GM18498 (cell line): ENCODE measurements at regions not wholly inside any gene's neighbourhood (a gene's known extent, or its start where the extent isn't known, plus 50 kb on each side); places are given as distances from the start of the nearest gene placed in this dataset.

Experiments used
- ATAC-seq: cut with Tn5 transposase; IDR thresholded peaks from one replicate; pipeline ENCODE4 v1.9.1; 2021; ENCODE audit warnings: mild to moderate bottlenecking, moderate library complexity; ENCODE audit not compliant: unreplicated experiment

DNA sequence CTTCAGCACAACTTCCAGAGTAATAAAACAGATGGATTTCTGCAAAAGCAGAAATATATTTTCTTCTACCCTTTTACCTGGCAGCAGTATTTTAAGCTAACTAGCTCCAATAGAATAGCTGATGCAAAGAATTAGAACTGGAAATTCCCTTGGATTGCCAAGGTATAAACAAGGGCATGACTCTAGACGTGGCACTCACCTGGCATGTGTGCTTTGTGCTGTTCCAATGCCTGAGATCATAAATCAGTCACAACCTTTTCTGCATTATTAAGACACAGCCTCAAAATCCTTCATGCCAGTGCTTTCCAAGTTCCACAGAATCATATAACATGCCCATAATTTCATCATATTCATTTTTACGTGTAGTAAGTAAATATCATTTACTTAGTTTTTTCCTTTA, 1048.7 kb downstream of the ADGRL2 start:
- no peak for ATAC-seq

DNA sequence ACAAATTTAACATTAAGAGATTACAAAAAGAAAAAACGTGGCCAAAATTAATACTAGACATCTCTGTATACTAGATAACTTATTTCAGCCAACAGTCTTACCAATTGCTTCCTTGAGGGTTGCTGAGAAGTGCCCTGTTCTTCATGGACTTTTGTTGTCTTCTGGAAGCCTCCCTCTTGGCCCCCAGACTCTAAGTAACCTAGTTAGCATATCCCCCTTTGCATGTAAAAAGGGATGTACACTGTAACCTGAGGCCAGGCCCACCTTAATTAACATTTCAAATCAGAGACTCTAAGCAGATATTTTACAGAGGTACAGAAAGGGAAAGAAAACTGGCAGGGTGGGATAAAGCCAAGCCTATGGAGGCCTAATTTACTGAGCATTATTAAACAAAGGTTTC, 1047.3 kb downstream of the ADGRL2 start:
- ATAC-seq = no peak

DNA sequence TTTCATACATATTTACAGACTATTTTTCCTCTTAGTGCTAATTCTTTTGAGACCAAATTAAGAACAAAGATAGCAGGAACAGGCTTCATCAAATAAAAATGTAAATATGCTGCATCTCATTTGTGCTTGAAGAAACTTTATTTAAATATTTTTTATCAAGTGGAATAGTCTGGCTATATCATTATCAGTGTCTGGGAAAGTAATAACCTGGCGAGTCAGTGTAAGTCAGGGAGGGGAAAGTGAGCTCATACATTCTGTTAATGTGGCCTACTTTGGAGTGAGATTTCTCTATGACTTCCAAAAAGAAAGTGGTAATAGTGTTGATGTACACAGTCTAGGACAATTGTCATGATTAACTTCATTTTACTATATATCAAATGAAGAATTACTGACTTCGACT, 1045.1 kb downstream of the ADGRL2 start:
- no peak for ATAC-seq

DNA sequence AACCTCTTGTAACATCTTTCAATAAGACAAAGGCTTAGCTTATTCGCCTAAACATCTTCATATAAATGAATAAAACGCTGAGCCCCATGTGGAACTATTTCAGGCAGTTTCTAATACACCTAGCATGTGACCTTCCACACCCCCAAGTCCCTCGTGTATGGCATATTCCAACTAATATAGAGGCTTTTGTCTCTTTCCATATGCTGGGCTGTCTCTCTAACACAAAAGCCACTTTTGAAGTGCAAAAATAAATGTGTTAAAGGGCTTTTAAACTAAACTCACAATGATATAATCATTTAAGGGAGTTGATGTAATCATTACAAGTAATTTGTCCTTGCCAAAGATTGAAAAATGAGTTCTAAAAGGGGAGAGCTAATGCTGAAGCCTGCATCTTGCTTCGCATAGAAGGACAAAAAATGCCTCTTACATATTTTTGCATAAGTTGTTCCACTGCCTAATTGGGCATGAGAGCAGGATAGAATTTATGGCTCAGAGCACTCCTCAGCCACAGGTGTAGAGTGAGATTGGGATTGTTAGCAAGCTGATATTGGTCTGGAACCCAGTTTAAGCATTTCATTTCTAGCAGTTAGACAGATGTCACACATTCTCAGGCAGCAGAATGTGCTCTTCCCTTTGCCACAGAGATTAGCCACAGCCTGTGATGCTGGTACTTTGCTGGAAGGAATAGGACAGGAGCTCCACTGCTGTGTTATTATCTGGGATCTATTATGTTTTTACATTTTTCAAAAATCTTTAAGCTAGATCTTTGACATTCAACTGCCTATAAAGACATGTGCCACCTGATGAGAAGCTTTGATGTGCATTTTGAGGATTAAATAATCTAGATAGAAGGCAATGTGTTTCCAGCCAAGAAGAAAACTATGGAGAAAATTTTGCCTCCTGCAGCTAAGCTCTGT, 1044.4 kb downstream of the ADGRL2 start:
- ATAC-seq = no peak

DNA sequence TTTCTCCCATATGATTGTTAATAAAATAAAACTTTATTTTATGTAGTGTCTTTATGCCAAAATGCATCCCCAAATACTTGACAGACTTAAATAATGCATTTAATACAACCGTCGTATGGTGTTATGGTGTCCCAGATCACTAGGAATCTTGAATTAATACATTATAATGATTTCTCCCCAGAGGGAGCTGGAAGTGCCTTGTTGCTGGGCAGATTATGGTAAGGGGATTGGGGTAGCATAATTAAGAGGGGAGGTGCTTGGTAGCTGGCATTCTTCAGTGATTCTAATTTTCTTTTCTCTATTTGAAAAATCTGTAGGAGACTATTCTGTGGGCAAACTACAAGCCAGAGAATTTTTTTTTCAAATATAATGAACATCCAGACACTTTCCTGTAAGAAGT, 1043.7 kb downstream of the ADGRL2 start:
- ATAC-seq = no peak

DNA sequence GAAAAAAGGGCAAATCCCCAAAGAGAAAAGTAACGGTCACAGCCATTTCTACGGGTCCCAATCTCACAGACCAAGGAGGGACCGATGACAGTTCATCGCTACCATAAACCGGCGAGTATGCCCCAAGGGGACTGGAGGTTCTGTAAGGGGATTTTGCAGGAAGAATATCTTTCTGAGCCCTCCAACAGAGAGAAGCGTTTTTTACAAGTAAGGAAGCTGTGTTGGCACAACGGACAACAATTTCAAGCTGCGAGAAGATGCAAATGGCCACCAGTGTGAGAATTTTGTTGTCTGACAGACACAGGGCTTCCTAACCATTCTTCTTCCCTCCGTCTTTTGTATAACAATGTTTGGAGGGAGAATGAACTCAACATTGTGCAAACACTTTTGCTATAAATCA, 1043.1 kb downstream of the ADGRL2 start:
- no peak for ATAC-seq

DNA sequence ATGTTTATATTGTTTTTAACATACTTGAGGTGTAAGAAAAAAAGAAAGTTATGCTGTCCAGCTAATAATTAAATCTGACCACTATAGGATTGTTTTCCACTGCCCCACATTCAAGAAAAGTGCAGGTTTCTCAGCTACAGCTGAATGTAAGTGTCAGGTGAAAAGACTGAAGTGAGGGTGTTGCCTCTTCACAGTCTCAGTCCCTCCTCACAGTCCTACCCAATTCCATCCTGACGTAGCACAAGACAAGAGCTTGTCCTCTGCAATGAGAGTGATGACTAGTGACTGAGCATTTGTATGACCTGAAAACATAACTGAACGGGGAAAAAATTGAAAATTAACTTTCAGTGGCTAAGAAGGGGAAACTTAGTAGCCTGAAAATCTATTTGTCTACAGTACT, 1039.5 kb downstream of the ADGRL2 start:
- ATAC-seq = no peak

DNA sequence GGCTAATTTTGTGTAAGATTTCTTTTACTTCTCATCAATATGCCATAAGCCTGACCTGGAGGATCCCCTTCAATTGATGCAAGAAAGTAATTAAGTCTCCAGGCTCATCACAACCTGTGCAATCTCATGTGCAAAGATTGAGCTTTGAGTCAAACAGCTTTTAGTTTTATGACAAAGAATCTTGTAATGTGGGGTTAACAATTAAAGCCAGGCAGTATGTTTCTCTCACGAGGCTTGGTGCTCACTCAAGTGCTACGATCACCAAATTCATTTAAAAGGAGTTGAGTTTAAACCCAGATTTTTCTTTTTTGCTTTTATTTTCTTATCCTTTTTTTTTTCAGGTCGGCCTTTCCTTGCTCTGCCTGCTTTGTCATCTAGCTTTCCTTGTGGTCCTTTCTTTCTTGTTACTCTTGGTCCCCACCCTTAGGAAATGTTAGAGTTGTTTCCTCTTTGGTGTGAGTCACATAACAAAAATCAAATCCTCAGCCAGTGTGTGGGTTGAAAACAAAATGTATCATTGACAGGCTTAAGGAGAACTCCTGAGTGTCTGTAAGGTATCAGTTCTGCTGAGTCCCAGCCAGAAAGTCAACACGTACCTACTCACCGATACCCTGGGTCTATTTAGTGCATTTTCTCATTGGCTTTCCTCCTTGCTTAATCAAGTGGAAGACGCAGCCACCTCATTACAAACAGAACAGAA, 1037.2 kb downstream of the ADGRL2 start:
- ATAC-seq = no peak

DNA sequence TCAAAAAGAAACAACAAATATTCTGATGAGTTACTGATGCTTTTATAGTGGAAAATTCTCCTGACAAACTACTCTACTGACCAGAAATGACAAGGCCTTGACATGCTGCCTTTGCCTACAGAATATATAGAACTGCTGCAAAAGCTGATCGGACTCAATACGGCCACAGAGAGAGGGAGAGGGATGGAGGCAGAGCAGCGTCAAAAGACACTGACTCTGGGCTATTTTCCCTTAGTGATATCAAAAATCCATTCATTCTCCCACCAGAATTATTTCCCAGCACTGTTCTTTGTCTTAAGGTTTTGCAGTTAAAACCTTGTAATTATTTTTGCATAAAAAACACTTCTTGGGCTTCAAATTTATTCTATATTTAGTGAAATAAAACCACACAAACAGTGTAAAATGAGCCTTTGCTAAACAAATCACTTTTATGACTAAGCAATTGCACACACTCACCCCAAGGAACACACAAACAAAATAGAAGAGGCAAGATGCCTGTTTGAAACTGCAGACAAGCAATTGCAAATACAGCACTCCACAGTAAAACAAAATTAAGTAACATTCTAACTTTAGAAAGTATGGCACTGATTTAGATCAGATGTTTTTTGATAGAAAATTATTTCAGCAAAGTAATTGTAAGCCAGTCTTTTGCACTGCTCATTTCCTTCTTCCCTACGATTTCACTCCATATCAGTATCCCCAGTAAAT, 1036.4 kb downstream of the ADGRL2 start:
- ATAC-seq = no peak

DNA sequence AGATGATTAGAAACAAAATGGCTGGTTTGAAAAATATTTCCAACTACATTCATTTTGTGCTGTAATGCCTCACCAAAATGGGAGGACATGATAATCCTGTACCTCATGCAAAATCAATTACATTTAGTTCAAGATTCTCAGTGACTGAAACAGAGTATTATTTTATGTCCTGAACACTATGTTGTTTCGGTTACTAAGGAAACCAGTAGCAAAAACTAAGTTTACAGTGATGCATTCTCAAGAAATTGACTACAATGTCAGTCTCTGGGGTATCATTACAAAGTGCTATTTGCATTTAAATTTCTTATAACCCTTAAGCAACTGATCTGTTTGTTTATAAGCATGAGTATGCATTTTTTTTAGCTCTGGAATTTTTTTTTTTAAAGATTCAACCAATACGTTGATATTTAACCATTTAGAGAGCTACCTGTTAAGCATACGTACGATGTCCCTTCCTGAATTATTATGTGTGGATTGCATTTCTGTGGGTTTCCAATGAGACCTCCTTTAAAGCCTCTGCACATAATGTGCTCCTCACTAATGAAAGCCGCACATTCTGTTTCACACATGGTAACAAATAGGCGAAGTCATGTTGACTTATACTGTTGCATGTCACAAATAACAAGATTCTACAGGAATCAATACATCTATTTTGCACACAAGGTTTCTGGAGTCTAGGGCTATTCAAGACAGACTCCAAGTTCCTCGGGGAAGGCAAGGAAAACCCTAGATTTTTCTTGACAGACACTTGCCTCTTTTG, 1035.7 kb downstream of the ADGRL2 start:
- no peak for ATAC-seq

DNA sequence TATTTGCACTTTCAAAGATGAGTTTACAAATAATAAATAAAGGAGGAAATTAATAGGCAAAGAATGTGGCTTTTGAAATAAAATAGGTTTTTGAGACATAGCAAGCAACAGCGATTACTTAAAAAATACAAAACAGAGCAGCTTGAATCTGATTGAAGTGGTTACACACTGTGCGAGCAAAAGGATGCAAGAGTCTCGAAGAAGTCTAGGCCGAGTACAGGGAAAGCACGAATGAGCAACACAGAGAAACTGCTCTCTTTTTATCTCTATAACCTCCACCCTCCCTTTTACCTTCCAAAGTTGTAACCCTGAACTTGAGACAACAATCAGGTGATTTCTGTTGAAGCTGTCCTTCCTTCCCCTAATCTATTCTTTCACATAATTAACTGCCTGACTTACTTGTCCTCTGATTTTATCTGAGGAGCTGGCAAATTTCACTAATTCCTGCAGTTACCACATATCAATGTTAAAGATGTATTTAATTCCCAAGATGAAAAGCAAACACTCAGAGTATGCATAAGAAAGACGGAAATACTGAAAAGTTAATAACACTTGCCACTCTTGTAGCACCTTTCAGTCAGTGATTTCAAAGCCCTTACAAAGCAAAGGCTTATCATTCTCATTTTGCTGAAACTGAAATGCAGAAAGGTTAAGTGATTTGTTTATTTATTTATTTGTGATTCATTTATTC, 1030.1 kb downstream of the ADGRL2 start:
- ATAC-seq = no peak

DNA sequence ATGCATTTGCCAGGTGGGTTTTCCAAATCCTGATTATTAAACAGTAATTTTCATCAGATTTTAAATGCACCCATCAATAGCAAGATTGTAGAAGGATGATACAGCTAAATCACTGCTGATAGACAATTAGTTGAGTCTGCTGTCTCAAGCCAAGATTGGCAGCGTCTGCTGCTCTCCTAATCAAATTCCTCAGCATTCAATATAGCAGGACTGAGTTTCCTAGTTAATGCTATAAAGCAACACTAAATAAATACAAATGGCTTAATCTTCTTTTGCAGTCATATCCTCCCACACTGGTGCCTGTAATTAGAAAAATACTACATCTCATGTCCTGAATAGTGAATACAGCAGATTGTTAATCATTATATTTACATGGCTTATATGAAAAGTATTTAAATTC, 1028.8 kb downstream of the ADGRL2 start:
- ATAC-seq = no peak

DNA sequence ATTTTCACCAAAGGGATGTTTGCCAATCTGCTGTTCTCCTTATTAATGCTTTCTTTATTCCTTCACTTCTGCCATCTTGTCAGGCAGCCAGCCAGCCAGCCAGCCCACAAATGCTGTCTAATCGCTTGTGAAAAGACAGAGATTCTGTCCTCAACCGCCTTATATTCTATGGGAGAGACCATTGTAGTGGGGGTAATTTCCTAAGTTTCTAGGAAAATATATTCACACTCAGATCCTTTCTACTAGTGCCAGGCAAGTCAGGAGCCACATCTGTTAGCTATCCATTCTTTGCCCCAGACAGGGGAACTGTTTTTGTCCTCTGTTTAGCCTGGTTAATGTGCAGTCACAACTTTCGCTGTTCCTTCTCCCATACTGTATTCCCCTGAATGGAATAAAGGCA, 1023.1 kb downstream of the ADGRL2 start:
- ATAC-seq = no peak

DNA sequence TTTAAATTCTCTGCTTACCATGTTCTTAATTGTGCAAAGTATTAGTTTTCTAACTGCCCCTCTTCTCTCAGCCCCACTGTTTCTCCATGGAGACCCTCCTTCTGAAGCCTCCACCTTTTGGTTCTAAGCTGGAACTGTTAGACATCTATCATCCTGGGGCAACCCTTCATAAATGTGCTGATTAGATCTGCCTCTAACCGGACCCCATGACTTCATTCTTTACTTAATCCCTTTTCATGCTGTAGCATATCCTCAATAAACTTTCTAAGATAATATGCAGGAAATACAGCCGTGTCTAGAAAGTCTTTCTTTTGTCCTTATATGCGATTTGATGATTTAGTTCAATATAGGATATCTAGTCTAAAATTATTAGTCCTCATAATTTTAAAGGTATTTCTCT, 1020.1 kb downstream of the ADGRL2 start:
- ATAC-seq = no peak

DNA sequence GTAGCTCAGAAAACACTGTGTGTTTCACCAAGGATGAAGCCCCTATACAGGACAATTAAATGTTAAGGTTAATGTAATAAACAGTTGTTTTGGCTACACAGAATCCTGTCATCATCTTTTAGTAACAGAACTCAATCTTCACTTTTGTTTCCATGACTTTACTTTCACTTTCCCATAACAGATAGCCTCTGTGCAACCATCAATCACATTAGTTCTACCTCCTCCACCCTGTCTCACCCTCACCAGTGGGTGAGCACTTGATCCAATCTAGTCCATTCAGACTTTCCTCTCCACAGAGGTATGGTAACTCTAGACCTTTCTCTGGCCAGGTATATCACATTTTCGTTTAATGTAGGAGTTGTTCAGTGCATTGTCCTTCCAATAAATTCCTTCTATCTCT, 1018.5 kb downstream of the ADGRL2 start:
- peak; percentile 79 for ATAC-seq

DNA sequence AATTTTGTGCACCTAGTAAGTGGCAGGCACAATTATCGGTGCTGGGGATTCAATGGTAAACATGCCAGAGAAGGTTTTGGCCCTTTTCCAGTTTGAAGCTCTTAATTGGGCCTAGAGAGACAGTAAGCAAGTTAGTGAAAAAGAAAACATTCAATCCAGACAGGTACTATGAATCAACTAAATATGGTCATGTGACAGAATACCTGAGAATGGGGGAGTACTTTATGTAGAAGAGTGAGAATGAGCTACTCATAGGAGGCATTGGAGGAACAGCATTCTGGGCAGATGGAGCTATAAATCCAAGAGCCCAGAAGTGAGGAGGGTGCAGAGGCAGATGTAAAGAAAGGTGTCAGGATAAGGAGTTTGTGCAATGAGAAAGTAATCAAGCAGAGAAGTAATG, 1017.9 kb downstream of the ADGRL2 start:
- peak; percentile 10 for ATAC-seq

DNA sequence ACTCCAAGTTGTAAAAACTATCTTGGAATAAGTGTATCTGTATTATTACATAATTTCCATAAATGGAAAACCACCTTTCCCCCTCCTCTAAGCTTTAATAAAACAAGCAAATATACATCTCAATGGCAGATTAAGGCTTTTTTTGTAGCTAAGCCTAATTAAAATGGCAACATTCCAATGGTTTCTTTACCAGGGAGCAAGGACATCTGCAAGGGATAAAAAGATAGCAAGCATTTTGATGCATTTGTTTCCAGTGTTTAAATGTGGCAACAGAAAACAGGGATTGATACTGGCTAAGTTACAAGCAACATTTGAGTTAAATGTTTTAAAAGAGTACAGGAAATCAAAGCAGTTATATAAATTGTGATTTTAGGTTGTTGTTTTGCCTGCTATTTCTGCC, 1012.7 kb downstream of the ADGRL2 start:
- ATAC-seq = no peak

DNA sequence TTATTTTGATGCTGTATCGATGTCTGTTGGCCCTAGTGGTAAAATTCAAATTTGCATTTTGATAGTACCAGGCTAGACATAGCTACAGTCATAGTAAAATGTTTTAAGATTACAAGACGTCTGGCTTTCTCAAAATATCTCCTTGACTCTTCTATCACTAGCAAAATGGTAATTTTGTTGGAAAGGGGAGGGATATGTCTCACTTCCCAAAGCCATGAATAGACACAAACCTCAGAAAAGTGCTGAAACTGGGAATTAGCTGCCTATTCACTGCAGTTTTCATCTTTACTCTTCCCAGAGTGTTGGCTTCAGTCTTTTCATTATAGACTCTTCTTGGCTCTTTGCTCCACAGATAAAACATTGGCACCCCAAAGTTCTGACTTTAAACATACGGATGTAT, 1009.9 kb downstream of the ADGRL2 start:
- ATAC-seq = no peak

DNA sequence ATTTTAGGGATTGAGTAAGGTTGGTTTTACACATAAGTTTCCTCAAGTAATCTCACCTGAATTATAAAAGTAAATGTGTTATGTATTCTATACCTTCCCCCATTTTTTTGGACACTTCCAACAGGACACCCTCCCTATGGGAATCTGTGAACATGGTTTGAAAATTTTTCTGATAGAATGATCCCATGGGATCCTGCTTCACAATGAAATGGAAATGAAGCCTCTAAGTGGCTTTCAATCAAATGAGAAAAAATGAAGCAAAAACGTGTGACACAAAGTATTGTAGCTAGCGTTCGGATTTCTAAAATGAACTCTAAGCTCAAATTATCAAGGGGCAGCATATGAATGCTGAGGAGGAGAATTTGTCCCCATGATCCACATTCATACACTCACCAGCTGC, 1006.8 kb downstream of the ADGRL2 start:
- no peak for ATAC-seq

DNA sequence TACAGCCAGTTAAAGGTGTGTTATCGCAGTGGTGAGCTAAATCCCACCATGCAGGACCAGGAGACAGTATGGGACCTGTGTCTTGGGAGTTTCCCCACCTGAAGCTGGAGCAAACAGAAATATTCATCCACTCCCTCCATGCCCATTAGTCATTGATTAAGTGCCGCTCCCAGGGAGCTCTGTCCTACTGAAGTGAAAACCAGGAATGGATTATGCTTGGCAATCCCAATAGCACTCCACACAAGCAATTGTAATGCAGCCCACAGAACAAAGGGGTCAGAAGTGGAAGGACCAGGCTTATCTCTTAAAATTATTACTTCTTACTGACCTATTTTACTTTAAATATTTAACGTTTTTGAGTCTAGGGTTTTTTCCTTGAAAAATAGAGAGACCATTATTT, 1005.4 kb downstream of the ADGRL2 start:
- no peak for ATAC-seq
